PFSK-1 (cell line): ENCODE measurements at regions not wholly inside any gene's neighbourhood (a gene's known extent, or its start where the extent isn't known, plus 50 kb on each side); places are given as distances from the start of the nearest gene placed in this dataset.

Experiments used
- FOXP2 ChIP-seq: optimal IDR thresholded peaks from 2 replicates; pipeline ENCODE3; 2011; ENCODE audit warnings: borderline replicate concordance, control low read depth, inconsistent platforms; ENCODE audit not compliant: insufficient read depth; ENCODE audit errors: extremely low read length, extremely low read depth
- POLR2AphosphoS5 ChIP-seq: IDR thresholded peaks from 2 replicates; pipeline ENCODE4 v1.6.1; 2012; ENCODE audit warnings: low read depth, mild to moderate bottlenecking, control low read depth, low read length, moderate library complexity
- REST ChIP-seq, 2 experiments: IDR thresholded peaks; 2 replicates each; pipeline versions ENCODE4 v1.6.1 to v1.8.0; 2011 to 2012; ENCODE audit warnings: low read depth in 2 of 2, low read length in 2 of 2, control low read depth in 1 of 2, inconsistent platforms in 1 of 2, mild to moderate bottlenecking in 1 of 2, moderate library complexity in 1 of 2; ENCODE audit not compliant: insufficient read depth in 1 of 2
- SIN3A ChIP-seq: IDR thresholded peaks from 2 replicates; pipeline ENCODE4 v1.6.1; 2012; ENCODE audit warnings: mild to moderate bottlenecking, low read length, moderate library complexity, borderline replicate concordance; ENCODE audit not compliant: insufficient read depth
- TAF1 ChIP-seq: IDR thresholded peaks from 2 replicates; pipeline ENCODE4 v1.6.1; 2012; ENCODE audit warnings: low read length, control low read depth, borderline replicate concordance; ENCODE audit not compliant: insufficient read depth

GRCh38 chr20:21835042-21835441 lies 129.6 kb downstream of the PAX1 start:
- TF ChIP-seq POLR2AphosphoS5 (no peak), TAF1 (no peak), SIN3A (no peak), REST (IDR thresholded peaks at IDR 0.05; ENCODE audit: insufficient read depth in 1 of 2, low read depth in 2 of 2, low read length in 2 of 2) (no peak), FOXP2 (no peak)
